DOHH2 (cell line): ENCODE measurements at regions not wholly inside any gene's neighbourhood (a gene's known extent, or its start where the extent isn't known, plus 50 kb on each side); places are given as distances from the start of the nearest gene placed in this dataset.

Source experiments
- CTCF ChIP-seq: fragments of 200-600 bp; sonication (generic); IDR thresholded peaks from one replicate; pipeline ENCODE4 v1.5.1; 2014; ENCODE audit warnings: antibody characterized with exemption, mild to moderate bottlenecking, low read depth, low read length; ENCODE audit not compliant: poor library complexity, severe bottlenecking
- EZH2phosphoT487 ChIP-seq: fragments of 200-600 bp; sonication (generic); IDR thresholded peaks from 2 replicates; pipeline ENCODE4 v1.6.1; 2017; ENCODE audit warnings: borderline replicate concordance, mild to moderate bottlenecking, antibody characterized with exemption, low read length, moderate library complexity, mixed read lengths

GRCh38 chr17:65305778-65306177, 168.6 kb downstream of the RGS9 start:
- TF ChIP-seq CTCF = no peak
- TF ChIP-seq EZH2phosphoT487 = no peak
